HEK293 (cell line): ENCODE measurements at regions not wholly inside any gene's neighbourhood (a gene's known extent, or its start where the extent isn't known, plus 50 kb on each side); places are given as distances from the start of the nearest gene placed in this dataset.

ENCODE experiments used
- CTCF ChIA-PET: fragments of 350-600 bp; formaldehyde crosslinking; extraction: SDS; loops from one replicate; lab custom pipeline; 2021; ENCODE audit warnings: antibody characterized with exemption; lab: Yijun Ruan, JAX
- POLR2A ChIA-PET: fragments of 300-600 bp; formaldehyde crosslinking; extraction: SDS; loops from one replicate; lab custom pipeline; 2020; ENCODE audit warnings: antibody characterized with exemption, inconsistent platforms; lab: Yijun Ruan, JAX
- H3K27ac ChIP-seq: fragments of 200-500 bp; sonication (Bioruptor generic); 2 replicates; pipeline ENCODE4 v1.5.1; 2014; ENCODE audit warnings: low read depth, low read length, control low read depth, inconsistent platforms; ENCODE audit errors: extremely low read depth
- H3K36me3 ChIP-seq, 2 experiments: fragments of 200-500 bp in 1 of 2; sonication (Bioruptor generic) in 1 of 2; 1 replicate in 1 of 2; 2 replicates in 1 of 2; pipeline ENCODE4 v1.5.1; 2014 to 2017; ENCODE audit warnings: inconsistent platforms in 2 of 2, low read length in 2 of 2; ENCODE audit not compliant: control insufficient read depth in 2 of 2, insufficient read depth in 1 of 2
- H3K4me1 ChIP-seq: fragments of 200-500 bp; sonication (Bioruptor generic); 2 replicates; pipeline ENCODE4 v1.5.1; 2014; ENCODE audit warnings: mild to moderate bottlenecking, low read length, inconsistent platforms; ENCODE audit not compliant: control insufficient read depth, insufficient read depth
- H3K4me3 ChIP-seq: 2 replicates; pipeline ENCODE4 v1.5.1; 2011; ENCODE audit warnings: low read depth, mild to moderate bottlenecking, control low read depth, low read length, moderate library complexity
- H3K9me3 ChIP-seq: fragments of 200-500 bp; sonication (Bioruptor generic); 2 replicates; pipeline ENCODE4 v1.5.1; 2014; ENCODE audit warnings: low read depth, low read length, inconsistent platforms; ENCODE audit not compliant: control insufficient read depth, insufficient read depth
- BCL11B ChIP-seq: fragments of 450-650 bp; formaldehyde crosslinking; IDR thresholded peaks from 2 replicates; pipeline ENCODE4 v1.5.1; 2016; ENCODE audit warnings: low read depth, missing biosample characterization, missing genetic modification characterization
- FEZF1 ChIP-seq: fragments of 450-650 bp; formaldehyde crosslinking; IDR thresholded peaks from 2 replicates; pipeline ENCODE4 v1.5.1; 2016; ENCODE audit warnings: missing biosample characterization, missing genetic modification characterization
- KLF10 ChIP-seq: fragments of 450-650 bp; IDR thresholded peaks from 2 replicates; pipeline ENCODE4 v1.5.1; 2018; ENCODE audit warnings: missing biosample characterization, mild to moderate bottlenecking, missing genetic modification characterization
- MEIS1 ChIP-seq: sonication (generic); formaldehyde crosslinking; IDR thresholded peaks from 2 replicates; pipeline ENCODE4 v1.8.1; 2022; ENCODE audit warnings: missing genetic modification reagents, mild to moderate bottlenecking, borderline replicate concordance
- OSR2 ChIP-seq: fragments of 450-650 bp; formaldehyde crosslinking; IDR thresholded peaks from 2 replicates; pipeline ENCODE4 v1.5.1; 2016; ENCODE audit warnings: missing biosample characterization, missing genetic modification characterization
- SP2 ChIP-seq: fragments of 450-650 bp; formaldehyde crosslinking; IDR thresholded peaks from 2 replicates; pipeline ENCODE4 v1.5.1; 2016; ENCODE audit warnings: missing biosample characterization, missing genetic modification characterization
- SP7 ChIP-seq: fragments of 450-650 bp; formaldehyde crosslinking; IDR thresholded peaks from 2 replicates; pipeline ENCODE4 v1.5.1; 2016; ENCODE audit warnings: missing biosample characterization, missing genetic modification characterization
- ZNF184 ChIP-seq: fragments of 450-650 bp; IDR thresholded peaks from 2 replicates; pipeline ENCODE4 v1.5.1; 2018; ENCODE audit warnings: missing biosample characterization, mild to moderate bottlenecking, missing genetic modification characterization
- ZNF19 ChIP-seq: fragments of 450-650 bp; formaldehyde crosslinking; IDR thresholded peaks from 2 replicates; pipeline ENCODE4; 2016; ENCODE audit warnings: missing biosample characterization, missing genetic modification characterization, low read depth
- ZNF266 ChIP-seq: fragments of 450-650 bp; formaldehyde crosslinking; IDR thresholded peaks from 2 replicates; pipeline ENCODE4 v1.5.1; 2016; ENCODE audit warnings: missing biosample characterization, missing genetic modification characterization, low read depth
- ZNF354C ChIP-seq: fragments of 450-650 bp; formaldehyde crosslinking; IDR thresholded peaks from 2 replicates; pipeline ENCODE4 v1.5.1; 2016; ENCODE audit warnings: missing biosample characterization, missing genetic modification characterization, low read depth, borderline replicate concordance
- ZNF391 ChIP-seq: fragments of 450-650 bp; formaldehyde crosslinking; IDR thresholded peaks from 2 replicates; pipeline ENCODE4 v1.5.1; 2016; ENCODE audit warnings: low read depth, missing biosample characterization, missing genetic modification characterization, borderline replicate concordance
- ZNF544 ChIP-seq: fragments of 450-650 bp; formaldehyde crosslinking; IDR thresholded peaks from 2 replicates; pipeline ENCODE4 v1.5.0; 2017; ENCODE audit warnings: missing biosample characterization, missing genetic modification characterization
- ZNF555 ChIP-seq: fragments of 450-650 bp; formaldehyde crosslinking; conservative IDR thresholded peaks from 2 replicates; pipeline ENCODE4 v1.5.1; 2017; ENCODE audit warnings: missing biosample characterization, mild to moderate bottlenecking, missing genetic modification characterization, inconsistent platforms
- ZNF558 ChIP-seq: fragments of 450-650 bp; formaldehyde crosslinking; IDR thresholded peaks from 2 replicates; pipeline ENCODE4 v1.5.1; 2016; ENCODE audit warnings: missing biosample characterization, missing genetic modification characterization
- ZNF623 ChIP-seq: fragments of 450-650 bp; formaldehyde crosslinking; IDR thresholded peaks from 2 replicates; pipeline ENCODE4 v1.5.1; 2016; ENCODE audit warnings: missing biosample characterization, missing genetic modification characterization
- ZNF664 ChIP-seq: fragments of 450-650 bp; formaldehyde crosslinking; IDR thresholded peaks from 2 replicates; pipeline ENCODE4 v1.5.1; 2016; ENCODE audit warnings: missing biosample characterization, missing genetic modification characterization
- ZNF843 ChIP-seq: fragments of 450-650 bp; formaldehyde crosslinking; IDR thresholded peaks from 2 replicates; pipeline ENCODE4 v1.5.1; 2016; ENCODE audit warnings: missing biosample characterization, missing genetic modification characterization
- TF ChIP-seq, protein P1 (sequence below): fragments of 450-650 bp; formaldehyde crosslinking; IDR thresholded peaks from 2 replicates; pipeline ENCODE4 v1.5.1; 2016; ENCODE audit warnings: missing biosample characterization, missing genetic modification characterization
- TF ChIP-seq, protein P2 (sequence below): fragments of 450-650 bp; formaldehyde crosslinking; IDR thresholded peaks from 2 replicates; pipeline ENCODE4 v1.5.0; 2017; ENCODE audit warnings: missing biosample characterization, missing genetic modification characterization, borderline replicate concordance
- TF ChIP-seq, protein P3 (sequence below): fragments of 450-650 bp; formaldehyde crosslinking; IDR thresholded peaks from 2 replicates; pipeline ENCODE4 v1.5.1; 2017; ENCODE audit warnings: missing biosample characterization, missing genetic modification characterization
- TF ChIP-seq, protein P4 (sequence below): fragments of 450-650 bp; formaldehyde crosslinking; IDR thresholded peaks from 2 replicates; pipeline ENCODE4 v1.5.1; 2017; ENCODE audit warnings: missing biosample characterization, missing genetic modification characterization
- TF ChIP-seq, protein P5 (sequence below): fragments of 450-650 bp; formaldehyde crosslinking; IDR thresholded peaks from 2 replicates; pipeline ENCODE4 v1.5.1; 2017; ENCODE audit warnings: missing biosample characterization, missing genetic modification characterization

DNA sequence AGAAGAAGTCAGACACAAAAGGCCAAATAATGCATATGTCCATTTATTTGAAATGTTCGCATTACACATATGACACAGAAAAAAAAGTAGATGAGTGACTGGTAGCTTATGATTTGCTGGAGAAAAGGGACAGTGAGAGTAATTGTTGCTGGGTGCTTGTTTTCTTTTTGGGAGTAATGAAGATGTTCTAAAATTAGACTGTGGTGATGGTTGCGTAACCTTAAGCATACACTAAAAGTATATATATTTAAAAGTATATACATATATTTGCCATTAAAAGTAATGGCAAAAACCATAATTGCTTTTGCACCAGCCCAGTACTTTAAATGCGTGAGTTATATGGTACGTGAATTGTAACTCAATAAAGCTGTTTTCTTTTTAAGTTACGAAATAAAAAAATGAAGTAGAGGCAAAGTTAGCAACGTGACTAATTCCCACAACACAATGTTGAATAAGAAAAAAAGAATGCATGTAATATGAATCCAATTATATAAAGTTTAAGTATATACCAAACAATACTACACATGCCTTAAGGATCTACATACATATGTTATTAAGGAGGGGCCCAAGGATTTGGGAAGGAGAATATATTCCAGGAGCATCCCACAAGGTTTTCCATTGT, 360.4 kb upstream of the CELF2 start:
- H3K36me3 ChIP-seq, result no peaks in the 10 kb centered on the region
- no peak overlapping the region for H3K27ac ChIP-seq
- CTCF ChIA-PET, result interaction anchor here (0.5 kb wide), 1 partner anchor 20 kb away, joined by 4 read pairs; no protein-coding TSS in a partner anchor
- peaks cover 4% of the 10 kb centered on the region; the same call in 1 of the 2 replicates for H3K4me1 ChIP-seq
- no peak overlapping the region for H3K4me3 ChIP-seq
- no peaks in the 10 kb centered on the region for H3K9me3 ChIP-seq
- POLR2A ChIA-PET, result no interaction called here
- TF ChIP-seq MEIS1 (CRISPR knock-in tag) (no peak), ZNF184 (tag by site-specific recombination) (no peak), KLF10 (tag by site-specific recombination) (no peak), ZNF354C (tag by site-specific recombination) (no peak), ZNF544 (tag by site-specific recombination) (no peak), SP2 (tag by site-specific recombination) (no peak)
- TF ChIP-seq, protein P1, sequence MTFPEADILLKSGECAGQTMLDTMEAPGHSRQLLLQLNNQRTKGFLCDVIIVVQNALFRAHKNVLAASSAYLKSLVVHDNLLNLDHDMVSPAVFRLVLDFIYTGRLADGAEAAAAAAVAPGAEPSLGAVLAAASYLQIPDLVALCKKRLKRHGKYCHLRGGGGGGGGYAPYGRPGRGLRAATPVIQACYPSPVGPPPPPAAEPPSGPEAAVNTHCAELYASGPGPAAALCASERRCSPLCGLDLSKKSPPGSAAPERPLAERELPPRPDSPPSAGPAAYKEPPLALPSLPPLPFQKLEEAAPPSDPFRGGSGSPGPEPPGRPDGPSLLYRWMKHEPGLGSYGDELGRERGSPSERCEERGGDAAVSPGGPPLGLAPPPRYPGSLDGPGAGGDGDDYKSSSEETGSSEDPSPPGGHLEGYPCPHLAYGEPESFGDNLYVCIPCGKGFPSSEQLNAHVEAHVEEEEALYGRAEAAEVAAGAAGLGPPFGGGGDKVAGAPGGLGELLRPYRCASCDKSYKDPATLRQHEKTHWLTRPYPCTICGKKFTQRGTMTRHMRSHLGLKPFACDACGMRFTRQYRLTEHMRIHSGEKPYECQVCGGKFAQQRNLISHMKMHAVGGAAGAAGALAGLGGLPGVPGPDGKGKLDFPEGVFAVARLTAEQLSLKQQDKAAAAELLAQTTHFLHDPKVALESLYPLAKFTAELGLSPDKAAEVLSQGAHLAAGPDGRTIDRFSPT (tag by site-specific recombination), result no peak
- TF ChIP-seq, protein P2, sequence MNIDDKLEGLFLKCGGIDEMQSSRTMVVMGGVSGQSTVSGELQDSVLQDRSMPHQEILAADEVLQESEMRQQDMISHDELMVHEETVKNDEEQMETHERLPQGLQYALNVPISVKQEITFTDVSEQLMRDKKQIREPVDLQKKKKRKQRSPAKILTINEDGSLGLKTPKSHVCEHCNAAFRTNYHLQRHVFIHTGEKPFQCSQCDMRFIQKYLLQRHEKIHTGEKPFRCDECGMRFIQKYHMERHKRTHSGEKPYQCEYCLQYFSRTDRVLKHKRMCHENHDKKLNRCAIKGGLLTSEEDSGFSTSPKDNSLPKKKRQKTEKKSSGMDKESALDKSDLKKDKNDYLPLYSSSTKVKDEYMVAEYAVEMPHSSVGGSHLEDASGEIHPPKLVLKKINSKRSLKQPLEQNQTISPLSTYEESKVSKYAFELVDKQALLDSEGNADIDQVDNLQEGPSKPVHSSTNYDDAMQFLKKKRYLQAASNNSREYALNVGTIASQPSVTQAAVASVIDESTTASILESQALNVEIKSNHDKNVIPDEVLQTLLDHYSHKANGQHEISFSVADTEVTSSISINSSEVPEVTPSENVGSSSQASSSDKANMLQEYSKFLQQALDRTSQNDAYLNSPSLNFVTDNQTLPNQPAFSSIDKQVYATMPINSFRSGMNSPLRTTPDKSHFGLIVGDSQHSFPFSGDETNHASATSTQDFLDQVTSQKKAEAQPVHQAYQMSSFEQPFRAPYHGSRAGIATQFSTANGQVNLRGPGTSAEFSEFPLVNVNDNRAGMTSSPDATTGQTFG (tag by site-specific recombination), result no peak

DNA sequence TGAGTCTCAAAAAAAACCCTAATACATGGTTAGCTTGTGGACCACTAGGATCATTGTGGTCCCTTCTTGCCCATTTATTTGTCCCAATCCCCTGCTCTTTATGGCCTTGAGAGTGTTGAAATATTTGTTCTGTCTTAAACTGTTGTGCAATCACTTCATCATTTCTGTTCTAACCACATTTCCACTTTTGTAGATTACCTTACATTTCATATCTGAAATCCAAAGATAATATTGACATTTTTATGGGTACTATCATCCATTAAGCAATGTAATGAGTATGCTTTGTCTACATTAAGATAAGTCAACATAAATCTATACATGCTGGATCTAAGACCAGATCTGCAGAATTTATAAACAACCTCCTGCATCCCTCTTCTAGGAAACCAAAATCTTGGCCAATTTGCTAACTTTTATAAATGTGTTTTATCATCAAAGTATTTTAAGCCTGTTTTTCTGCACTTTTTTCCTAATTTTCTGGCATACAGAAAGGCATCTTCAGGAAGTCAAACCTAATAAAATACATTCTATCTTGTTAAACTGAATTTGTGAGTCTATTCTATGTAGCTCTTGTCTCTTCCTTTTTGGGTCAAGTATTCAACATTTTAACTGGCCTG, 359.4 kb upstream of the CELF2 start:
- Histone ChIP-seq H3K27ac (peak overlapping the region; percentile 17; the same call in 1 of the 2 replicates), H3K4me1 (peaks cover 4% of the 10 kb centered on the region), H3K4me3 (no peak overlapping the region), H3K9me3 (no peaks in the 10 kb centered on the region), H3K36me3 (no peaks in the 10 kb centered on the region)
- POLR2A ChIA-PET, result no interaction called here
- CTCF ChIA-PET, result interaction anchor here (0.7 kb wide), 1 partner anchor 15 kb away, joined by 4 read pairs; no protein-coding TSS in a partner anchor
- TF ChIP-seq BCL11B (tag by site-specific recombination), result peak; percentile 48; the same call in 1 of the 2 replicates
- TF ChIP-seq, protein P3, sequence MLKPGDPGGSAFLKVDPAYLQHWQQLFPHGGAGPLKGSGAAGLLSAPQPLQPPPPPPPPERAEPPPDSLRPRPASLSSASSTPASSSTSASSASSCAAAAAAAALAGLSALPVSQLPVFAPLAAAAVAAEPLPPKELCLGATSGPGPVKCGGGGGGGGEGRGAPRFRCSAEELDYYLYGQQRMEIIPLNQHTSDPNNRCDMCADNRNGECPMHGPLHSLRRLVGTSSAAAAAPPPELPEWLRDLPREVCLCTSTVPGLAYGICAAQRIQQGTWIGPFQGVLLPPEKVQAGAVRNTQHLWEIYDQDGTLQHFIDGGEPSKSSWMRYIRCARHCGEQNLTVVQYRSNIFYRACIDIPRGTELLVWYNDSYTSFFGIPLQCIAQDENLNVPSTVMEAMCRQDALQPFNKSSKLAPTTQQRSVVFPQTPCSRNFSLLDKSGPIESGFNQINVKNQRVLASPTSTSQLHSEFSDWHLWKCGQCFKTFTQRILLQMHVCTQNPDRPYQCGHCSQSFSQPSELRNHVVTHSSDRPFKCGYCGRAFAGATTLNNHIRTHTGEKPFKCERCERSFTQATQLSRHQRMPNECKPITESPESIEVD (tag by site-specific recombination), result no peak
- peak; percentile 9; the same call in 1 of the 2 replicates for TF ChIP-seq OSR2
- TF ChIP-seq FEZF1, result peak; percentile 71
- TF ChIP-seq SP7 (tag by site-specific recombination), result no peak
- TF ChIP-seq ZNF391 (tag by site-specific recombination), result no peak
- TF ChIP-seq ZNF623, result no peak
- TF ChIP-seq ZNF266 (tag by site-specific recombination), result no peak
- TF ChIP-seq ZNF843 (tag by site-specific recombination), result peak; percentile 58; the same call in 1 of the 2 replicates
- TF ChIP-seq ZNF19 (tag by site-specific recombination), result 0 out of 2 replicates have a peak, but pooled peaks have one; percentile 50
- TF ChIP-seq, protein P4, sequence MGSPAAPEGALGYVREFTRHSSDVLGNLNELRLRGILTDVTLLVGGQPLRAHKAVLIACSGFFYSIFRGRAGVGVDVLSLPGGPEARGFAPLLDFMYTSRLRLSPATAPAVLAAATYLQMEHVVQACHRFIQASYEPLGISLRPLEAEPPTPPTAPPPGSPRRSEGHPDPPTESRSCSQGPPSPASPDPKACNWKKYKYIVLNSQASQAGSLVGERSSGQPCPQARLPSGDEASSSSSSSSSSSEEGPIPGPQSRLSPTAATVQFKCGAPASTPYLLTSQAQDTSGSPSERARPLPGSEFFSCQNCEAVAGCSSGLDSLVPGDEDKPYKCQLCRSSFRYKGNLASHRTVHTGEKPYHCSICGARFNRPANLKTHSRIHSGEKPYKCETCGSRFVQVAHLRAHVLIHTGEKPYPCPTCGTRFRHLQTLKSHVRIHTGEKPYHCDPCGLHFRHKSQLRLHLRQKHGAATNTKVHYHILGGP, result 0 out of 2 replicates have a peak, but pooled peaks have one; percentile 48
- TF ChIP-seq ZNF664 (tag by site-specific recombination), result no peak
- TF ChIP-seq ZNF555 (tag by site-specific recombination), result no peak
- TF ChIP-seq, protein P5, sequence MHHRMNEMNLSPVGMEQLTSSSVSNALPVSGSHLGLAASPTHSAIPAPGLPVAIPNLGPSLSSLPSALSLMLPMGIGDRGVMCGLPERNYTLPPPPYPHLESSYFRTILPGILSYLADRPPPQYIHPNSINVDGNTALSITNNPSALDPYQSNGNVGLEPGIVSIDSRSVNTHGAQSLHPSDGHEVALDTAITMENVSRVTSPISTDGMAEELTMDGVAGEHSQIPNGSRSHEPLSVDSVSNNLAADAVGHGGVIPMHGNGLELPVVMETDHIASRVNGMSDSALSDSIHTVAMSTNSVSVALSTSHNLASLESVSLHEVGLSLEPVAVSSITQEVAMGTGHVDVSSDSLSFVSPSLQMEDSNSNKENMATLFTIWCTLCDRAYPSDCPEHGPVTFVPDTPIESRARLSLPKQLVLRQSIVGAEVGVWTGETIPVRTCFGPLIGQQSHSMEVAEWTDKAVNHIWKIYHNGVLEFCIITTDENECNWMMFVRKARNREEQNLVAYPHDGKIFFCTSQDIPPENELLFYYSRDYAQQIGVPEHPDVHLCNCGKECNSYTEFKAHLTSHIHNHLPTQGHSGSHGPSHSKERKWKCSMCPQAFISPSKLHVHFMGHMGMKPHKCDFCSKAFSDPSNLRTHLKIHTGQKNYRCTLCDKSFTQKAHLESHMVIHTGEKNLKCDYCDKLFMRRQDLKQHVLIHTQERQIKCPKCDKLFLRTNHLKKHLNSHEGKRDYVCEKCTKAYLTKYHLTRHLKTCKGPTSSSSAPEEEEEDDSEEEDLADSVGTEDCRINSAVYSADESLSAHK (tag by site-specific recombination), result no peak
- no peak for TF ChIP-seq ZNF558 (tag by site-specific recombination)
